ENCODE measurements at regions not wholly inside any gene's neighbourhood (a gene's known extent, or its start where the extent isn't known, plus 50 kb on each side); places are given as distances from the start of the nearest gene placed in this dataset.

- TF ChIP-seq EZH2phosphoT487 (IDR thresholded peaks at IDR 0.05; ENCODE audit: low read depth, severe bottlenecking, unreplicated experiment) (no peak), CTCF (IDR thresholded peaks at IDR 0.05; ENCODE audit: poor library complexity) (no peak)
Measured at GRCh38 chr10:105879401-105879800, 1238.3 kb downstream of the SORCS3 start.
